ENCODE measurements at regions not wholly inside any gene's neighbourhood (a gene's known extent, or its start where the extent isn't known, plus 50 kb on each side); places are given as distances from the start of the nearest gene placed in this dataset.

- no peak for DNase-seq
Measured at GRCh38 chr4:19772581-19772980, 479.1 kb upstream of the SLIT2 start.

GRCh38 chr4:19756661-19757060 lies 495.0 kb upstream of the SLIT2 start:
- DNase-seq, result no peak

DNA sequence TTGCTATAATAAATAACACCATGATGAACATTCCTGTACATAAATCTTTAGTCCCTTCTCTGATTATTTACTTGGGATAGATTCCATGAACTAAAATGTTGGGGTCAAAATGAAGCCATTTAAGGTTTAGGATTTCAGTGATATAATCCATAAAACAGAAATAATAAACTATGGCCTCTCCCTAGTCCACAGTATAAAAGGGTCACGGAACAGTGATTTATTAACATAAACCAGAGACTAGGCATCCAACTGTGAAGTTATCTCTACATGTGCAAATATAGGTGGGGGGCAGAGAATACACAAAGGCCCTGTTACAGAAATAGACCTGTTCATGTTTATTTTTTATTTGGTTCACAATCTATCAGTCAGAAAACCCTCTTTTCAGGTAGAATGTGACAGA lies 499.1 kb upstream of the SLIT2 start:
- DNase-seq, result no peak

GRCh38 chr4:19748519-19749479 lies 502.9 kb upstream of the SLIT2 start:
- DNase-seq, result no peak

DNA sequence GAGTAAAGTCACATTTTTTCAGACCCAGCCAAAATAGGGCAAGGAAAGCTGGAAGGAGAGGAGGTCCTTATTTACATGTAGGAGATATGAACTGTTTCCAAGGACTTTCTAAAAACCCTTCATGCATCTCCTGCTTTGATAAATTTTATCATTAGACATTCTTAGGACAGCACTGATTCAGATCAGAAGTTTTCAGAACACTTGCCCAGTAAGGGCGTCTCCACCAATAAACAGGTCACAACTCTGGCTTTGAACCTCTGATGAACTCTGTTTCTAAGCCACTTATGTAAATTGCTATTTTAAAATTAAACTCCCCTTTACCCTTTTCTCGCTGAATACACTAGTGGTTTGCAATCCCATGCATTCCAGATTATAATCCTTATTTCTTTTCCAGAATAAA lies 505.3 kb upstream of the SLIT2 start:
- no peak for DNase-seq

GRCh38 chr4:19743115-19743638 lies 508.5 kb upstream of the SLIT2 start:
- DNase-seq, result no peak

DNA sequence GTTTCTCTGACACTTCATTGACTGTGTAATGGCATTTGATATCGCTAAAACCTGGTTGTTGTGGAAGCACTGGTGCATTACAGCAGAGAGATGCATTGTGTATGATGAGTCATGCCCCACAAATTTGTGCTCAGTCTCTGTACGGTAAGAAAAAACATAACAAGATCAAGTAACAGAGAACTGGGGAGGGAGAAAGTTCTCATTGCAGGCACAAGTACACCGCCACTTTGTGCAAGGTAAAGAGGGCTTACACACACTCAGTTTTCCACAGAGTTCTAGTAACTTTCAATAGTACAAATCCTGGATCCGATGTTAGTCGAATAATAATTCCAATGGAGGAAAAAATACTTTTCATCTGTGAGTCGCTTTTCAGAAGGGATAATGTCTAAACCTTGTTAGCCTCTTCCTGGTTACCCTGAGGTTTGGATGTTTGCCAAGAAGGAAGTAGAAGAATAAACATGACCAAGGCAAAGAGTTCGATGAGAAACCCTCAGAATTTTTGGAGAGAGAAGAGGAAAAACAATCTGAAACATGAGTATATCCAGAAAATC lies 512.5 kb upstream of the SLIT2 start:
- no peak for DNase-seq

DNA sequence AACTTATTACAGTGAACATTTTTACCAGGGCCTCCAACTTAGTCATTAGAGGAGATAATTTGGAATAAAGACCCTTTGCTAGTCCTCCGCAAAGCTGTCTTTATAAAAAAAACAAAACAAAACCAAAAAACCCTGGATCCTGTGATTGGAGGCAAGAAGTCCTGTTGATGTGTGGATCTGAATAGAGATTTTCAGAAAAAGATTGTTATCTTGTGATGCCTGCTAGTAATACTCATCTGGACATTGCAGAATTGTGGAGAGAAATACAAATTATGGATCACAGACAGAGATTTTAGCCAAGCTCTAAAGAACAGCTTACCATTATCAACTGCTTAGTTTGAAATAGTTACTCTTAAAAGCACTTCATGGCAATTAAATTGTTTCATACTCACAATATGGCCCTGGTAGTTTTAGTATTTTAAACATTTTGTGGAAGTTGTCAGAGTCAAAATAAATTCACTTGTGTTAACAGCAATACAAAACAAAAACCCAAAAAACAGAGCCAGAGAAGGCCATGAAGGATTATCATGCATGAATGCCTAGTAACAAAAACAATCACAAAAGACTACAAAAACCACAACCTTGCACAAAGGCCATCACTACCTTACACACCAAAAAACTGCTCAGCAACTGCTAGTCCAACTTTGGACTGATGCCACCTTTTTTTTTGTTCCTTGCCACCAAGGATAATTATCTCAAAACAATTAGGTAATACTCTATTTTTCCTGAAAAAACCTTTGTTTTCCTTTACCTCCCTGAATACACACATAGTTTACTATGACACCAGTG lies 514.5 kb upstream of the SLIT2 start:
- no peak for DNase-seq

GRCh38 chr4:19735012-19735411 lies 516.7 kb upstream of the SLIT2 start:
- DNase-seq, result no peak

DNA sequence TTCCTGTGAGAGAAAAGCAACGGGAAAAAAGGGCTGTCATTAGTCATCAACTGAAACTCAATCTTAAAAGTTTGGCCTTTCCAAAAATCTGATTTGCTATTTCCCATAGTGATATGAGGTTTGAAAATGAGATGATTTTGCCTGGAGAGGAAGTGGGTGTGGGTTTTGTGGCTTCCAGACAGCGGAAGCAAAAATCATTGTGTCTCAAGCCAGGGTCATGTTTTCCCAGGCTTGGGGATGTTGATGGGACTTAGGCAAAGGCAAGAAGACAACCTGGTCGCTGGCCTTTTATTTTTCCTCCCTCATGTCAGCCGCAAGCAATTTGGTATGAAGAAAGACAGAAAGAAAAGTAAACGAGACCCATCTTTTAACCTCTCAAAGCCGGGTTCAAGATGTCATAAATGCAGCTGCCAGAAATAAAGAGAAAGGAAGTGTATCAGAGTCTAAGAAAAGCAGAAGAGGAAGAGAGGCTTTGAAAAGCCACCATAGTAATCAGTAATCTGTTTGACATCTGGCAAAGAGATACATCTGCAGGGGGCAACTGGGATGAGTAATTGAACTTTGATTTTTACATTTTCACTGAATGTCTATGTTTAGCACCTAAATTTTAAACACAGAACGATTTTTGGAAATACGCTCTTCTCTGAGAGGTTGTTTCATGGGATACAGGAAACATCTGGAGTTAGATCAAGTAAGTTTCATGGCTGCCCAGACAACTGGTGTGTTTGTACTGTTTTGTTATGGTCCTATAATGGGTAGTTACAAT lies 521.6 kb upstream of the SLIT2 start:
- no peak for DNase-seq

- no peak for DNase-seq
Measured at GRCh38 chr4:19728773-19729172, 522.9 kb upstream of the SLIT2 start.

GRCh38 chr4:19727141-19727540 lies 524.6 kb upstream of the SLIT2 start:
- DNase-seq, result no peak

GRCh38 chr4:19725130-19725529 lies 526.6 kb upstream of the SLIT2 start:
- DNase-seq, result no peak

GRCh38 chr4:19722404-19722803 lies 529.3 kb upstream of the SLIT2 start:
- no peak for DNase-seq

DNA sequence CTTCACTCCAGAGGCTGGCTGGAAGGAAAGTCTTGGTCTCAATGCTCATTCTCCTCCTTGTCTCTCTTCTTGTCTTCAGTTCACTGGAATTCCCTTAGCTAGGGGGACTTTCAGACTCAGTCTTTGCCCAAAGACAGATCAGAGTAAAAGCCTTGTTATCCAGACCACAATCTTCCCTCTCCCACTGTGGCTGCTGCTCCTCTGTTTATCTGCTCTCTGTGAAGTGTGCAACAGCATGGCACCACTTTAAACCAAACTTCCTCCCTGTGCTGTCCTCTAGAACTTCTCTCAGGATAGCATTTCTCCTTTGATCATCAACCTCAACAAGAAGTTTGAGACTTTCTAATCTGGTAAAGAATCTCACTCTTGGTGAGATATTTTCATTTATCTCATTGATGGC lies 530.1 kb upstream of the SLIT2 start:
- DNase-seq, result no peak

DNA sequence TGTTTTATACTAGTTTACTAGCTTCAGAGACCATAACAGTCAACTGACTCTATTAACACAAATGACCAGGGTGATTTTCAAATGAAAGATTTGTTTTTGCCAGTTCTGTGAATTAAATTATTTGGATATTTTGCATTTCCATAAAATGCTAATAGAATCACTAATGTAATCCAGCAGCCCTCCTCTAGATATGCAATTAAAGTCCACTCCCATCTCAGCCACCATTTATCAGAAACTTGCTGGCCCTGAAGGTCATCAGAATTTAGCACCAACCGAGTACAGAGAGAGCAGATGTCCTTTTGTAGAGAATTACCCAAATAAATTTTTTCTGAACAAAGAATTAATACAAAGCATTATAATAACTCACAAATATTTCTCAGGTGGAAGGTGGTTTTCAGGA lies 531.1 kb upstream of the SLIT2 start:
- DNase-seq, result no peak

DNA sequence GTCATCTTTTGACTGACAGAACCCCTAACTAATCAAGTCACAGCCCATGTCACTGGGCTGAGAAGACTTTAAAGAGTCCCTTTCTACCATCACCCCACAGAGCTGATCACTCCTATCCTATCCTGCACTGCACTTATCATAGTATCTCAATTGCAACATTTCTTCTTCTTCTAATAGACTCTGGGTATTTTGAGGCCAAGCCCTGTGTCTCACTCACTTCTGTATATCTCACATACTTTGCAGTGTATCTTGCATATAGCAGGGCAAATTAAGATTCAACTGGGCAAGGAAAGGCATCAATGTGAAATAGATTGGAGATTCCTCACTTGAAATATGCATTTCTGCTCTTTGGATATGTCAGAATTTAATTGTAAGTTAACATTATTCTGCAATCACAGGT lies 531.5 kb upstream of the SLIT2 start:
- no peak for DNase-seq

DNA sequence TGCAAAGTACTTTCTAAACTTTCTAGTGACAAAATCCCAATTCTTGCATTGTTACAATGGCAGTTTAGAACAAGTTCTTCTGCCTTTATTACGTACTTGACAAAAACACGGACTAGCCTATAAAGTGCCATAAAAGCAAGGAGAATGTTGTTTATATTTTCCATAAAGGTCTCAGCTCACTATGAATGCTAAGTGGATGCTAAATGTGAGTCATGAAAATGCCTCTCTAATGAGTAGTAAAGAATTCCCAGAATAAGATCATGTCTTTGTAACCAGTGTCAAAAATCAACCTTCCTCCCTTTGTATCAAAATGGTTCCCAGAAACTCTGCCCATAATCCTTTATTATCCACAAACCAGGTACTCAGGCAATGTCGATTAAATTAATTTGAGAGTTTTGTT lies 539.8 kb upstream of the SLIT2 start:
- no peak for DNase-seq

- no peak for DNase-seq
Measured at GRCh38 chr4:19707876-19708275, 543.8 kb upstream of the SLIT2 start.

- DNase-seq, result no peak
Measured at GRCh38 chr4:19703391-19703790, 548.3 kb upstream of the SLIT2 start.

DNA sequence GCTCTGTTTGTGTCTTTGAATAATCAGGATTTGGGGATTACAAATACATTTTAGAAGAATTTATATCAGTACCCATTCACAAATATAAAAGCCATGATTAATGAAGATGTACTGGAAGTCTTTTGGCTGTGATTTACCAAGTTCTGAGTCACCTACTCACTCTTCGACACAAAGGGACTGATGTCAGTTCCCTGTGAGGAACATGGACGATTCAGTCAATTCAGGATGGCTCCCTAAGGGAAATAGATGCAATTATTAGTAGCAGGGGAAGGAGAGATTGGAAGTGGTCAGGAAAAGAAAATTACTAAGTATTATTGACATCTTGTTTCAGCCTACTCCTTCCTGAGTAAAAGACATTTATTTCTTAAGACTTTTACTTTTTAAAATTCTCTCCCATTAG lies 550.7 kb upstream of the SLIT2 start:
- no peak for DNase-seq

DNA sequence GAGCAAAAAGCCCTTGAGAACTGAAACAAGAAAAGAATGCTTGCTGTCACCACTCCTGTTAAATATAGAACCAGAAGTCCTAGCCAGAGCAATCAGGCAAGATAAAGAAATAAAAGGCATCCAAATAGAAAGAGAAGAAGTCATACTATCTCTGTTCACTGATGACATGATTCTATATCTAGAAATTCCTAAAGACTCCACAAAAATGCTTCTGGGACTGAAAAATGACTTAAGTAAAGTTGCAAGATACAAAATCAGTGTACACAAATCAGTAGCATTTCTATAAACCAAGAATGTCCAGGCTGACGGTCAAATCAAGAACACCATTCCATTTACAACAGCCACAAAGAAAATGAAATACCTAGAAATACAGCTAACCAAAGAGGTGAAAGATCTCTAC lies 552.7 kb upstream of the SLIT2 start:
- no peak for DNase-seq

DNA sequence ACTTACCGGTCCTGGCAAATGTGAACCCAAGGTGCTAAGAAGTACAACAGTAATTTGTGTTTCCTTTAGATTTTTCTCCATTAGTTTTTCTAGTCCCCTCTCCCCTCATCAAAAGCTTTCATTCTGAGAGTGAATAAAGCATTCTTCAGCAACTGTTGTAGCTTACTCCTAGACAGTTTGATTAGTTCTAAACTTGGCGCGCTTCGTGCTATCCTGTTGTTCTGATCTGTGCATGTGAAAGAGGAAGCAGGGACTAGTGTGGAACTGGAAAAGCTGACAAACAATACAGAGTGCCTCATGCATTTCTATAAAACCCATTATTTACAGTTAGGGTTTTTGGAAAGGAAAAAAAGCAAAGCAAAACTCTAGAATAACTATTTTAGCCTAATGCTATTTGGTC lies 556.9 kb upstream of the SLIT2 start:
- DNase-seq, result no peak
